Islet of Langerhans (tissue), 1 donor: ENCODE measurements at regions not wholly inside any gene's neighbourhood (a gene's known extent, or its start where the extent isn't known, plus 50 kb on each side); places are given as distances from the start of the nearest gene placed in this dataset.

Source experiments
- FAIRE-seq: peaks from one replicate; lab custom pipeline; 2011; peaks lifted over from hg19 to GRCh38; lab: Jason Lieb, UNC

DNA sequence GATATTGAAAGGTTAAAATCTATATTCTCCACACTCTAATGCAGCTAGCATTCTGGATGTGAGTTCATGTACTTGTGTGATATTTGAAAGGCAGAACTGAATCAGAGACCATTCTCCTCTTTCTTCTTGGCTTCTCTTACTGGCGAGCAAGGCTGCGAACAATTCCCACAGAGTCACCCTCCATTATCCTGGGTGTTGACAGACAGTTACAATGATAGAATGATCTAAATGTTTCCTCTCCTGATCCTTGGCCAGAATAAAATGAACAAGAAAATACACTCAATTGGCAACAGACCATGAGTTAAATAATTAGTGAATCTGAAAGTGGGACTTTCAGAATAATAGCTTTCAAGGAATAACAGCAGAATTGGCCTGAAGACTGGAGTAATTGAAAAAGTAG is 342.8 kb downstream of the RAPGEF2 start:
- FAIRE-seq = no peak

DNA sequence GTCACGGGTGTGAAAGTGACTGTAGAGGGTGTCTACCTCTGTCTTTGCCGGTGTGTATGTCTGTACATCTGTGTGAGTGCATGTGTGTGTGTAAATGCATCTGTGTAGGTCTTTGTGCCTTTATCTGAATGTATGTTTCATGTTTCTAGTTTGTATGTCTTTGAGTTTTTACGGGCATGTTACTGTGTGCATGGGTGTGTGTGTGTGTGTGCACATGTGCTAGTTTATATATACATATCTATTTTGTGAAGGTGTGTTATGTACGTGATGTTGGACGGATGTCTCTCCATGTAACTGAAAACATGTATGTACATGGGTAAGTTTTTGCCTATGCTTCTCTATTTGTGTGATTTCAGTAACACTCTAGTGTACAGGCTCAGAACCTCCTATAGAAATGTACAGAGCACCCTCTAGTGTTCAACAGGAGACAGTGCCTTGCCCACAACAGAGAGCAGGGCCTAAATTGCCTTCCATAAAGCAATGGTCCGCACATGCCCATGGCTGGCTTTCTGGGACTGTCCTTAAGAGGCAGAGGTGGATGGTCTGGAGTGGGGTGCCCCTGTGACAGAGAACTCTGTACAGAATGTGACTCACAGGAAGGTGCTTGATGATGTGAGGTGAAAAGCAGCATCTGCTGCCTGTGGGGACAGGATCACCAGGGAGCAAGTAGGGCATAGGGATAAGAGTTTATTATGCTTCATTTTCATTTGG is 343.5 kb downstream of the RAPGEF2 start:
- FAIRE-seq = peak; percentile 79

DNA sequence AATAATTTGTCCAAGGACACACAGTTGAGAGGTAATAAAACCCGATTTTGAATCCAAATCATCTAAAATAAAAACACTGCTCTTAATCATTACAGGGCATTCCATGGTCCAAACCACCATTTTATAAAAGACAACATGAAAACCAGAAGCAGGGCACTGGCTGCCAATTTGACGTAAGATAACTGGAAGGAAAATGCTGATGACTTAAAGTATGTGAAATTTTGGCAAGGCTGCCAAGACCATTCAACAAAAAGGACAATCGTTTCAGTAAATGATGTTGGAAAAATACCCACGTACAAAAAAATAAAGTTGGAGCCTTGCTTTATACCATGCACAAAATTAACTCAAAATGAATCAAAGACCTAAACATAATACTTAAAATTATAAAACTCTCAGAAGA is 344.4 kb downstream of the RAPGEF2 start:
- no peak for FAIRE-seq

DNA sequence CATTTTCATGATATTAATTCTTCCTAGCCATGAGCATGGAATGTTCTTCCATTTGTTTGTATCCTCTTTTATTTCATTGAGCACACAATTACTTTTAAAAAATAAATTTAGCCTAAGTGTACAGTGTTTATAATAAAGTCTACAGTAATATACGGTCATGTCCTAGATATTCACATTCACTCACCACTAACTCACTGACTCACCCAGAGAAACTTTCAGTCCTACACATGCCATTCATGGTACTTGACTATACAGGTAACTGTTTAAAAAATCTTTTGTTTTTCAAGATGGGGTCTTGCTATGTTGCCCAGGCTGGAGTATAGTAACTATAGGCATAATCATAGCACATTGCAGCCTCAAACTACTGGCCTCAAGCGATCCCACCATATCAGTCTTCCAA is 348.1 kb downstream of the RAPGEF2 start:
- FAIRE-seq = no peak

DNA sequence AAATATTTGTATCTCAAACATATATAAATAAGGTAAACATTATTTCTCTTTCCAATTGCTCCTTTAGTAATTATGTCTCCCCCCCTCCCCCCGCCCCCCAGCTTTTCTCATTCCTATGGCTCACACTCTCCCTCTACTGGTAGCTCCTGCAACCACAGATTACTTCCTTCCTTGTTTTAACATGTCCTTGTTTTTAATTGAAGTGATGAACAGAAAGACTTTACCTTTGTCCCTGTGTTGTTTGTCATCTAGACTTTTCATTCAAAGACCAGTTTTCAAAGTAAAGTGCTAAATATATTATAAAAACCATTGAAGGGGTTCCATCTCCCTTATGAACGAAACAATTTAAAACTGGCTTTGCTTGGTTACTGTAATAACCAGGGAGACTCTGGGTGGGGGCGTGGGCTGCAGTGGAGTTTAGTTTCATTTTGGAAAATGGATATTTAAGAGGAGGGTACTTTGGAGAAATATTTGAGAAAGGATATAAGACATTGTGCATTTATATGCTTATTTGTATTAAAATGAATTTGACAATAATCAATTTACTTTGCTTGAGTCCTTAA is 352.9 kb downstream of the RAPGEF2 start:
- peak; percentile 77 for FAIRE-seq

DNA sequence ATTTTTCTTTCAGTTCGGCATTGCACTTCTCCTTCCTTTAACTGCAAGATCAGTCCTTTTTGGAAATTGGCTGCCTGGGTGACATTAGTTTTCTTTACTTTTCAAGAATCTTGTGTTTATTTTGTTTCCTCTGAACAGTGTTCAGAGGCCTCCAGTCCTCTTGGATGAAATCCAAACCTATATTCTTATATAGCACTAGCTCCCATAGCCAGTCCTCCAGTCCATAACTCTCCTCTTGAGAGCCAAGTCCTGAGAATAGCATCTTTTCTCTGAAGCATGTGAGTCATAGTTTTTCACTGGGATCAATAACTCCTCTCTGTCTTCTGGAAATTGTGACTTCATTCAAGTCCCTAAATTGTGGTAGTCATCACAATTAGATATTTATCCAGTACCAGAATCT is 357.5 kb downstream of the RAPGEF2 start:
- no peak for FAIRE-seq

DNA sequence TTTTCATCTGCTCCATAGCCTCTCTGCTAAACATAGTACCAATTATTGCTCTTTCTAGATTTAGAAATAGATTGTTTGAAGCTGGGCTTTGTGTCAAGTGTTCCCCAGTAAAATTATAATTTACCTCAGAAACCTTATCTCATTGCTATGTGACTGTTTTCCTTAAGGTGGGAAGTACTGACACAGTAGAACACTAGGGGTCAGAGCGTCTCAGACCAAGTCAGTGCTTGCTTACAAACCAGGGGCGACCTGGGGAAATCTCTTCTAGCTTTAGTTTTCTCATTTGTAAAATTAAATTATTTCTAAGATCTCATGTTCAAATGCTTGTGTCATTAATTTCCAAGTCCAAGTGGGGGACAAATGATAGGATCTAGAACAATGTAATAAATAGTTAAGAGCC is 360.4 kb downstream of the RAPGEF2 start:
- no peak for FAIRE-seq

DNA sequence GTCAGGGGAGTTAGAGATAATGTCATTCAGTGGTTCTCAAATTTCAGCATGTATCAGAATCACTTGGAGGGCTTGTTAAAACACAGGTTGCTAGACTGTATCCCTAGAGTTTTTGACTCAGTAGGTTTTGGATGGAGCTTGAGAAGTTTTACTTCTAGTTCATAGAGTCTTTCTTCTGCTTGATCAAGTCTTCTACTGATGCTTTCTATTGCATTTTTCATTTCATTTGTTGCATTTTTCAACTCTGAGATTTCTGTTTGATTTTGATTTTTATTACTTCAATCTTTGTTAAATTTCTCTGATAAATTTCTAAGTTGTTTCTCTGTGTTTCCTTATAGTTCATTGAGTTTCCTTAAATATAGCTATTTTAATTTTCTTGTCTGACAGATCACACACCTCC is 361.4 kb downstream of the RAPGEF2 start:
- no peak for FAIRE-seq

DNA sequence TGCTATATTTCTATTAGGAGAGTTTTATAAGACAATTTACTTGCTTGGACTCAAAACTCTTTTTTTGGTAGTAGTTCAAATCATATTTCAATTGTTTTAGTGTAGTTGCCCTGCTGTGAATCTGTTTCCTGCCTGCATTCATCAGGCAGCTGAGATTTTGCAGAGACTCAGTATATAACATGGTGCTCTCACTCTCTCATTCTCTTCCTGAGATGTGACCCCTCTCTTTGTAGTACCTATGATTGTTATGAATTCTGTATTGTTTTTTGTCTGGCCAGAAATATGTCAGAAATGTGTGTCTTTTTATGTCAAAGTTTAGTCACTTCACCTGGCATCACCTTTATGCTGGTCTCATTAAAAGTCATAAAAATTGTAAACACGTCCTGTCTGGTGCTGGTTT is 374.0 kb downstream of the RAPGEF2 start:
- no peak for FAIRE-seq

DNA sequence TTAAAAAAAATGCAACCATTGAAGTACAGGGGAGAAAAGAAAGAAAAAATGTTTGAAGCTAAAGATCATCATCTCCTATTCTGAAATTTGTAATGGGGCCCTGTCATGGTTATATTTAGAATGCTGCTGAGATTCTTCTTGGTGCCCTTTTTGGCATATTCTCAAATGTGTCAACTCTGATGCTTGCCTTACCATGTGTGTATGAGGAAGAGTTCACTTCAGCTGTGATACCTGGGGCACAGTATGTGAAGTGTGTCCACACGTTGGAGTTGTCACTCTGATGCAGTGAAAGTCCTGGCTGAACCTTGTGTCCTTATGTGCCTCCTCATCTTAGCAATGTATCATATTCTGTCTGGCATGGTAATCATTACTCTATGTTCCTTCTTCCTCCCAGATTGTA is 377.9 kb downstream of the RAPGEF2 start:
- FAIRE-seq = no peak

DNA sequence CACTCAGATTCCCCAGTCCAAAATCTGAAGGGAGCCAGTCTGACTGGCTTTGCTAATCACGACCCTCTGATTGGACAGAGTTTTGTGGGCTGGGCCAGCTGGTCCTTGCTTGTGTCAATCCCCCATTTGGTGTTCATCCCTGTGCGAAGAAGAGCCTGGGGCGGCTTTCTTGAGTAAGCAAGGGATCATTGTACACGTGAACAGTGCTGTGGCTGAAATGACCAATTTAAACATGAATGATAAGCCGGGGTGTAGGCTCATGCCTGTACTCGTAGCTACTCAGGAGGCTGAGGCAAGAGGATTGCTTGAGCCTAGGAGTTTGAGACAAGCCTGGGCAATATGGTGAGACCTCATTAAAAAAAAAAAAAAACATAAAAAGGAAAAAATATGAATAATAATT is 379.1 kb downstream of the RAPGEF2 start:
- no peak for FAIRE-seq

DNA sequence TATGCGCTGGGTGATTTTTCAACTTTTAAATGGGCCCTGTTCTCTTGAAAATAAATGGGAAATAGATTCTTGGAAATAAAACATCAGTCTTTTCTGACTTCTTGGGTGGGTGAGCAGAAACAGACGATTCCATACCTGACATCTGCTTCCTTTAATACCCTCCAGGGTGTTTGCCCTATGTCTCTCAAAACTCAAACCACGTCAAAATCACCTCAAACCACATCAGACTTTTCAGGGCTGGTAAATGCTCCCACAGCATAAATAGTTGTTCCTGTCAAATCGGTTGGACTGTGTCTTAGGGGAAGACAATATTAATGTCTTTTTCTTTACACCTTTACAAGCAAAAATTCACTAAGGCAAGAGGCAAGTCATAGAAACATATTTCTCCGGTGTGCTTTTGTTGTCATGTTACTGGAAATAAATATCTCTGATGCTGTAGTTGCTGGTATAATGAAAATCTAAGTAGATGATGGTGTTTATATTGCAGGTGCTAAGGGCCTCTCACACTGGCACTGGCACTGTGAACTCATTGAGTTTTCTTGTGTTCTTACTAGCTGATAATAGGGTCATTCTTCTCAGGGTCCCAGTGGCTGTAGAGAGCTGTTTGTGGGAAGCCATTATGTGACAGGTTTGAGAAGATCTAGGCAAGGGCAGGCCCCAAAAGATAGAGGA is 380.4 kb downstream of the RAPGEF2 start:
- FAIRE-seq = no peak

DNA sequence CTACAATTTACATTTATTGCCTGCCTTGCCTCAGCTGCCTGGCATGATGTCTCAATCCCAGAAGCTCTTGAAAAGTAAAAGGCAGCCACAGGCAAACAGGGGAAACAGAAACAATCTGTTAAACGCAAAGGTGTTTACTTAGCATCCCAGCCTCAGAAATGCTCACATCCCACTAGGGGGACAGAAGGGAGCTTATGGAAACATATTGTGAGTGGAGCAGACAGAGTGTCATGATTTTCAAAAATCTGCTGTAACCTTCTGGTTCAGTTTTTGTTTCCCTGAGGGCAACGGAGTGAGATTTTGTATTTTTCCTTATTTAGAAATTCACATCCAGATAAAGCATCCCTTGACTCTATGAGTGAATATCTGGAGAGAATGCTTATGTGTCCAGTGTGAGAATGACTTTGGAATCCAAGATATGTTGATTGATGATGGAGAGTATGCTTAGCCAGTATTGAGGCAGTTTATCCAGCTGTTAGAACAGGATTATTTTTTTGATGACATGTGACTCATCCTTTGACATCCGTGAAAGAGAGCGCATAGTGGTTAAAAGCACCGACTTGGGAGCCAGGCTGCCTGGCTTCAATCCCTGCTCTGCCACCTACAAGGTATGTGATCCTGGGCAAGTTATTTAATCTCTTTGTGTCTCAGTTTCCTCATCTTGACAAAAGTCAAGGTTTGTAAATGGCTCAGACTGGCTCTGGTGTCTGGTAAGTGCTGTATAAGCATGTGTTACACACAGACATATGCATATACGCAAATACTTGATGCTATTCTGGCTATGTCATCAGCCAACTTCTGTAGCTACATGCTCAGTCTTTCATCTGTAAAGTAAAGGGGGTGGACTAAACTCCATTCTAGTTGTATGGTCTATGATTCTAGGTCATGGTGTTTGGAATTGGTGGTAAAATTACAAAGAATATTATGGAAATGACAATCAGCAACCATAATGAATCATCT is 381.2 kb downstream of the RAPGEF2 start:
- FAIRE-seq = no peak

DNA sequence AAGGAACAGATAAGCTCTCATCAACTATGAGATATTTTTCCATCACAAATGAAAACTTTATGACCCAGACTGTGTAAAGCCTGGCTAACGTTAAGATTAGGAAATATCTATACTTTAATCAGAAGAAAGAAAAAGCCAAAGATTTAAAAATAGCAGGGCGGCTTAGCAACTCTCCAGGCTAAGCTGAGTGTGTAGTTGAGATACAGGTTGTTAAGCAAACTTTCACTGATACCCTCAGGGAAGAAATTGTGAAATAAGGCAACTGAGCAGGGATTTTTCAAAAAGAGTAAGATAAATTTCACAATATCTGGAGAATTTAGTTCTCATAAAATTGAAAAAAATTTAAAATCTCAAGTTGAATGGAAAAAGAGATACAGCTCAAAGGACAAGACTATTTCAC is 382.0 kb downstream of the RAPGEF2 start:
- no peak for FAIRE-seq

DNA sequence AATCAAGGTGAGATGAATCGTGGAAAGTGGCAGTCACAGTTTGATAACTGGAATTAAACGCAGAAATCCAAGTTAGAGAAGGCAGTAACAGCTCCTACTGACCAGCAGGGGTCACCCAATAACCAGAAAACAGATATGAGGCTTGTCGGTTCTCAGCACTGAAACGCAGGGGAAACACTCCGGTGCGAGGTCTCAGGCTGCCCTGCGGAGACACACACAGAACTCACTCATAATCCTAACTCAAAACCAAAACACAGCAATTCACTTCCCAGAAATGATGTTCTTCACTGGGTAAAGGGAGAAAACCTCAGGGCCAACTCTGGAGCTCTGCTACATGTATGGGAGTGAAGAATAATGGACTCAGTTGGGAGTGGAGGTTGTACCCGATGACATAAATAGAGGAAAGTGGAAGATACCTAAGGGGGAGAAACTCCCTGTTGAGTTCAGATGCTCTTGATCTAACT is 384.4 kb downstream of the RAPGEF2 start:
- peak; percentile 93 for FAIRE-seq

DNA sequence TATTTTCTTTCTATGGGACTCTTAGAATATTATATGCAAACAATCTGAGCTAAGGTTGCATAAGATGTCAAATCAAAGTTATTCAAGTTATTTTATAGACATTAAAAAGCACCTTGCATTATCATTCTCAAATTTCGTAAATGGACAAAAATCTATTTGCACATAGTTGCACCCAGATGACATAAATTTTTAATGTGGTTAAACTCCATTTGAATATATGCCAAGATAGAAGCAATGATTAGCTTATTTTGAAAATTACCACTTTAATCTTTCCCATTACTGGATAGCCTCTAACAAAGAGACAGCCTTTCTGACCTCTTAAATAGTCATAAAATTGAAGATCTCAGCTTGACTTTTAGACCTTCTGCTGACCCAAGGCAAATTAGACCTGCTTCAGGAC is 386.8 kb downstream of the RAPGEF2 start:
- FAIRE-seq = no peak

DNA sequence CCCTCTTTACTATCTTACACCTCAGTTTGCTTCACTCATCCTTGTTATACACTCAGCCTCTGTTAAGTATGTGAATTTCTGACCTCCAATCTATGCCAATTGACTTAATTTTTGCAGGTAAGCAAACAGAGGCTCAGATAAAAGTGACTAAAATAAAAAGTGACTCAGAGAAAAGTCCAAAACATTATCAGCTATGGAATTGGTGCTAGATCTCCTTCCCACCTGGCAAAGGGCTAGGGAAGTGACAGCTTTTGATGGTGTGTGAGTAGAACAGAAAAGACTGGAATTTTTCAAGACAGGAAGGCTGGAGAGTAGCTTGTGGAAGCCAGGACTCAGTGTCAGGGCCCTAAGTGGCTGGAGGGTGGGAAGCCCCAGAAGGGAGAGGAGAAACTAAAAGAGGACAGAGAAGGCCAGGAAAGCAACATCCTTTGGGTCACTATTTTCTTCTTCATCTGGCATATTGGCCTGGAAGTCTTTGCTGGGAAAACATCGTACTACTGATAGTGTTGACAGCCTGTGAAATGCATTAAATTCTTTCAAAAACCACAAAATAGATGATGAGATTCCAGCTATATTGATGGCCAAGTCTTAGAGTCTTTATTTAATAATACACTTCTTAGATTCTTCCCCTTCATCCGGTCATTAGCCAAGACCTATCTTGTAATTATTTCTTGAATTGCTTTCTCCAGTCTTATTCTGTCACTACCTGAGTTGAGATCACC is 392.8 kb downstream of the RAPGEF2 start:
- no peak for FAIRE-seq

DNA sequence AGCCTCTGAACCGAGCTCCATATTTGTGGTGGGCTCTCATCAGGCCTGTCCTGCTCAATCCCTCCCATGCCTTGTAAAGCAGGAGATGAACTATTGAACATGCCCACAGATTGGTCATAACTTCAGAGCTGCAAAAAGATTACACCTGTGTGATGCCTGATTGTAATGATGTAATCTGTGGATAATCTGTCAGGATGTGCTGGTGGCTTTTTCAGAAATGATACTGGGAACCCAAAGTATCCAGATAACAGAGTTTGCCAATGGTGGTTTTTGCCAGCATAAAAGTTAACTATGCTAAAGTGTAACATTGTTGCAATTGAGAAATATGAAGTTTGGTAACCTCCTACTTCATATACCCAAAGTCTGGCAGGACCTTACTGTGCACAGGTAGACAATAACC is 393.4 kb downstream of the RAPGEF2 start:
- no peak for FAIRE-seq

DNA sequence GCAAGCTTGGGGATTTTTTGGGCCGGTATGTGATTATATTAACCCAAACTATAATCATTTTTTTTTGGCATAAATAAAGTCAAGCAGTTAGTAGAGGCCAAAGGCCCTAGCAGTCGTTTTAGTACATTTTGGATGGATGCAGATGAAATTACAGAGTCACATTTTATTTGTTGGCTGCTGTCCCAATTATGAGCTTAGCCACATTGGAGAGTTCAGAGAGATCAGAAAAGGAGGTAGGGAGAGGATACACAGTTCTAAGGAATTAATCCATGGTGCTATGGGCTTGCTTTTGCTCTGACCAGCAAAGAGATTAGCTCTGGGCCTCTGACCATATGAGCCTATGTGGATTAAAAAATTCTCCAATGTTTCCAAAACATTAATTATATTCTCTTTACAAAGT is 395.1 kb downstream of the RAPGEF2 start:
- no peak for FAIRE-seq

DNA sequence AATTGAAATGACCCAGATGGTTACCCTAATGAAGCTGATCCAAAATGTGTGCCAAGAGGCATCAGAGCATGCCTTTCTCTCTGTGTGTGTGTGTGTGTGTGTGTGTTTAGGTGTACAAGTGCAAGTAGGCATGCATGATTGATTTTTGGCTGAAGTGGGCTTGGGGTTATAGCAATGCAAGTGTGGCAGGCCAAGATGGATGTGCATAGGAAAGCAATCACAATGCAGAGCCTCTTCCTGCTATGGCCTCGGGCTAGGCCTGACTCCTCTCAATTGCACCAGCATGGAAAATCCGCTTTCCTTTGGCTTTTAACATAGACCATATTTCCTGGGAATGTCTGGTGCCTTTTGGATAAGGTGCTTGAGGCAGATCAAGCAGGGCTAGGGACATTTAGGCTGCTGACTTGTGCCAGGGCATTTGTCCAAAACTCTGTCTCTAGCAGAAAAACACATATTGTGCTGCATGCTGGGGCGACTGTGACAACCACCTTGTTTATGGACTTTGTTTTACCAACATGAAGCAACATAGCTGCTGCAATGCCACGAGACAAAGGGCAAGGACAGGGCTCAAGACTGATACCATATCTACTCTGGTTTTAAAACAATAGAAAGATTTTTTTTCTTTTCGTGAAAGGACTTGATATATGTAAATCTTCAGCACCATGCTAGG is 395.7 kb downstream of the RAPGEF2 start:
- no peak for FAIRE-seq

DNA sequence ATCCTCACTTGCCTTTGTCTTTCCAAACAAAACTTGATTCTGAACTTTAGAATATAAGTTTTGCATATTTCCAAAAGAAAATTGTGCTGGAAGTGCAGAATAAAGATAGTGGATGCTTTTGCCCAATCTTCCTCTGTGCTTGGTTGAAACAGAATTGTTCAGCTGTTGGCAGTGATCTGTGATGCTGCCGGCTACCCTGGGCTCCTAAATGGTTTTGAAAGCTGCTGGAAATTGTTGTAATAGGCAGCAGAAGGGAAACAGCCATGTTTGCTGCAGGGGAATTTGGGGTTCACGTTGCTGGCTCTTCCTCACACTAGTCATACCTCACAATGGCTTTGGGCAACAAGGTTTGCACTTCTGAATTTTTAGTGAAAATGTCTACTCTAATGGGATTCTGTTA is 398.0 kb downstream of the RAPGEF2 start:
- no peak for FAIRE-seq
